ENCODE measurements at regions not wholly inside any gene's neighbourhood (a gene's known extent, or its start where the extent isn't known, plus 50 kb on each side); places are given as distances from the start of the nearest gene placed in this dataset.

GRCh38 chr17:70769956-70770355 lies 600.6 kb downstream of the KCNJ2 start:
- TF ChIP-seq CTCF (conservative IDR thresholded peaks at IDR 0.05; ENCODE audit: low read length) (no peak), EZH2phosphoT487 (IDR thresholded peaks at IDR 0.05; ENCODE audit: borderline replicate concordance) (no peak)

Measured in Loucy (cell line).